ENCODE measurements at regions not wholly inside any gene's neighbourhood (a gene's known extent, or its start where the extent isn't known, plus 50 kb on each side); places are given as distances from the start of the nearest gene placed in this dataset.
"Not testable (repeated sequence)": the region's sequence is repeated elsewhere in the genome, so short reads cannot be mapped to it uniquely, and the experiment has no call there.

GRCh38 chr1:219058891-219059820 is 114.5 kb upstream of the LYPLAL1 start:
- H3K4me3 ChIP-seq (ENCODE audit: low read length), result no peak overlapping the region
- no peaks in the 10 kb centered on the region for H3K36me3 ChIP-seq (ENCODE audit: insufficient read depth, low read length)
- H3K4me1 ChIP-seq (ENCODE audit: control insufficient read depth, insufficient read depth, low read length), result no peaks in the 10 kb centered on the region
- H3K27me3 ChIP-seq (ENCODE audit: control insufficient read depth, insufficient read depth, low read length), result no peaks in the 10 kb centered on the region
- no peaks in the 10 kb centered on the region for H3K9me3 ChIP-seq (replicated peaks; ENCODE audit: low read length)
- H3K4me2 ChIP-seq (ENCODE audit: low read length), result no peak overlapping the region
- H3K9ac ChIP-seq (ENCODE audit: low read depth, low read length), result no peak overlapping the region

GRCh38 chr1:219060798-219061197 is 112.9 kb upstream of the LYPLAL1 start:
- Histone ChIP-seq H3K9ac (ENCODE audit: low read depth, low read length) (no peak overlapping the region), H3K9me3 (replicated peaks; ENCODE audit: low read length) (no peaks in the 10 kb centered on the region), H3K4me2 (ENCODE audit: low read length) (no peak overlapping the region), H3K36me3 (ENCODE audit: insufficient read depth, low read length) (no peaks in the 10 kb centered on the region), H3K4me1 (ENCODE audit: control insufficient read depth, insufficient read depth, low read length) (no peaks in the 10 kb centered on the region), H3K27me3 (ENCODE audit: control insufficient read depth, insufficient read depth, low read length) (no peaks in the 10 kb centered on the region), H3K4me3 (ENCODE audit: low read length) (no peak overlapping the region)

- Histone ChIP-seq H3K4me3 (ENCODE audit: low read length) (no peak overlapping the region), H3K9me3 (replicated peaks; ENCODE audit: low read length) (no peaks in the 10 kb centered on the region), H3K27me3 (ENCODE audit: control insufficient read depth, insufficient read depth, low read length) (no peaks in the 10 kb centered on the region), H3K9ac (ENCODE audit: low read depth, low read length) (no peak overlapping the region), H3K4me1 (ENCODE audit: control insufficient read depth, insufficient read depth, low read length) (peaks cover 7% of the 10 kb centered on the region), H3K4me2 (ENCODE audit: low read length) (no peak overlapping the region), H3K36me3 (ENCODE audit: insufficient read depth, low read length) (no peaks in the 10 kb centered on the region)
Observed at GRCh38 chr1:219062161-219062560, 111.5 kb upstream of the LYPLAL1 start.

GRCh38 chr1:219066098-219066497 is 107.6 kb upstream of the LYPLAL1 start:
- no peak overlapping the region for H3K9ac ChIP-seq (ENCODE audit: low read depth, low read length)

GRCh38 chr1:219066631-219067349 is 106.9 kb upstream of the LYPLAL1 start:
- H3K4me3 ChIP-seq (ENCODE audit: low read length), result no peak overlapping the region
- no peaks in the 10 kb centered on the region for H3K36me3 ChIP-seq (ENCODE audit: insufficient read depth, low read length)
- H3K4me2 ChIP-seq (ENCODE audit: low read length), result no peak overlapping the region
- H3K9me3 ChIP-seq (replicated peaks; ENCODE audit: low read length), result no peaks in the 10 kb centered on the region
- no peak overlapping the region for H3K9ac ChIP-seq (ENCODE audit: low read depth, low read length)
- H3K27me3 ChIP-seq (ENCODE audit: control insufficient read depth, insufficient read depth, low read length), result no peaks in the 10 kb centered on the region
- peaks cover 7% of the 10 kb centered on the region for H3K4me1 ChIP-seq (ENCODE audit: control insufficient read depth, insufficient read depth, low read length)

More at GRCh38 chr1:219066098-219066497, 107.6 kb upstream of the LYPLAL1 start:
- Histone ChIP-seq H3K4me3 (ENCODE audit: low read length) (no peak overlapping the region), H3K36me3 (ENCODE audit: insufficient read depth, low read length) (no peaks in the 10 kb centered on the region), H3K4me1 (ENCODE audit: control insufficient read depth, insufficient read depth, low read length) (peaks cover 7% of the 10 kb centered on the region), H3K9me3 (replicated peaks; ENCODE audit: low read length) (no peaks in the 10 kb centered on the region), H3K4me2 (ENCODE audit: low read length) (no peak overlapping the region), H3K27me3 (ENCODE audit: control insufficient read depth, insufficient read depth, low read length) (no peaks in the 10 kb centered on the region)

- Histone ChIP-seq H3K27me3 (ENCODE audit: control insufficient read depth, insufficient read depth, low read length) (no peaks in the 10 kb centered on the region), H3K4me3 (ENCODE audit: low read length) (no peak overlapping the region), H3K9ac (ENCODE audit: low read depth, low read length) (no peak overlapping the region), H3K4me2 (ENCODE audit: low read length) (no peak overlapping the region), H3K4me1 (ENCODE audit: control insufficient read depth, insufficient read depth, low read length) (peaks cover 7% of the 10 kb centered on the region), H3K36me3 (ENCODE audit: insufficient read depth, low read length) (no peaks in the 10 kb centered on the region), H3K9me3 (replicated peaks; ENCODE audit: low read length) (no peaks in the 10 kb centered on the region)
Observed at GRCh38 chr1:219067350-219067712, 106.3 kb upstream of the LYPLAL1 start.

GRCh38 chr1:219070395-219070794 is 103.3 kb upstream of the LYPLAL1 start:
- H3K9me3 ChIP-seq (replicated peaks; ENCODE audit: low read length); H3K4me1 ChIP-seq (ENCODE audit: control insufficient read depth, insufficient read depth, low read length); H3K27me3 ChIP-seq (ENCODE audit: control insufficient read depth, insufficient read depth, low read length); H3K36me3 ChIP-seq (ENCODE audit: insufficient read depth, low read length); H3K9ac ChIP-seq (ENCODE audit: low read depth, low read length); H3K4me3 ChIP-seq (ENCODE audit: low read length); H3K4me2 ChIP-seq (ENCODE audit: low read length): not testable (repeated sequence)

GRCh38 chr1:219071209-219071608 is 102.5 kb upstream of the LYPLAL1 start:
- Histone ChIP-seq H3K9me3 (replicated peaks; ENCODE audit: low read length) (no peaks in the 10 kb centered on the region), H3K27me3 (ENCODE audit: control insufficient read depth, insufficient read depth, low read length) (no peaks in the 10 kb centered on the region), H3K4me1 (ENCODE audit: control insufficient read depth, insufficient read depth, low read length) (peaks cover 7% of the 10 kb centered on the region), H3K4me3 (ENCODE audit: low read length) (no peak overlapping the region), H3K4me2 (ENCODE audit: low read length) (no peak overlapping the region), H3K36me3 (ENCODE audit: insufficient read depth, low read length) (no peaks in the 10 kb centered on the region), H3K9ac (ENCODE audit: low read depth, low read length) (no peak overlapping the region)

- Histone ChIP-seq H3K4me1 (ENCODE audit: control insufficient read depth, insufficient read depth, low read length) (no peaks in the 10 kb centered on the region), H3K4me2 (ENCODE audit: low read length) (no peak overlapping the region)
Observed at GRCh38 chr1:219072329-219072728, 101.3 kb upstream of the LYPLAL1 start.

GRCh38 chr1:219074084-219074728 is 99.5 kb upstream of the LYPLAL1 start:
- no peak overlapping the region for H3K9ac ChIP-seq (ENCODE audit: low read depth, low read length)
- H3K36me3 ChIP-seq (ENCODE audit: insufficient read depth, low read length), result no peaks in the 10 kb centered on the region
- no peak overlapping the region for H3K4me3 ChIP-seq (ENCODE audit: low read length)
- H3K4me1 ChIP-seq (ENCODE audit: control insufficient read depth, insufficient read depth, low read length), result no peaks in the 10 kb centered on the region
- H3K27me3 ChIP-seq (ENCODE audit: control insufficient read depth, insufficient read depth, low read length), result no peaks in the 10 kb centered on the region
- no peaks in the 10 kb centered on the region for H3K9me3 ChIP-seq (replicated peaks; ENCODE audit: low read length)
- H3K4me2 ChIP-seq (ENCODE audit: low read length), result no peak overlapping the region

More at GRCh38 chr1:219072329-219072728, 101.3 kb upstream of the LYPLAL1 start:
- Histone ChIP-seq H3K9me3 (replicated peaks; ENCODE audit: low read length) (no peaks in the 10 kb centered on the region), H3K36me3 (ENCODE audit: insufficient read depth, low read length) (no peaks in the 10 kb centered on the region), H3K4me3 (ENCODE audit: low read length) (no peak overlapping the region), H3K27me3 (ENCODE audit: control insufficient read depth, insufficient read depth, low read length) (no peaks in the 10 kb centered on the region), H3K9ac (ENCODE audit: low read depth, low read length) (no peak overlapping the region)

GRCh38 chr1:219075121-219075879 is 98.4 kb upstream of the LYPLAL1 start:
- Histone ChIP-seq H3K4me2 (ENCODE audit: low read length) (no peak overlapping the region), H3K36me3 (ENCODE audit: insufficient read depth, low read length) (no peaks in the 10 kb centered on the region), H3K9ac (ENCODE audit: low read depth, low read length) (no peak overlapping the region), H3K9me3 (replicated peaks; ENCODE audit: low read length) (no peaks in the 10 kb centered on the region), H3K4me1 (ENCODE audit: control insufficient read depth, insufficient read depth, low read length) (no peaks in the 10 kb centered on the region), H3K4me3 (ENCODE audit: low read length) (no peak overlapping the region), H3K27me3 (ENCODE audit: control insufficient read depth, insufficient read depth, low read length) (no peaks in the 10 kb centered on the region)
